Stimulated activated CD4-positive, alpha-beta T cell treated with anti-CD3 and anti-CD28 coated beads, TNF-alpha, amount 100 ng/mL, for 48 hours (primary cell): ENCODE measurements at regions not wholly inside any gene's neighbourhood (a gene's known extent, or its start where the extent isn't known, plus 50 kb on each side); places are given as distances from the start of the nearest gene placed in this dataset.

Experiments used
- DNase-seq, 3 donors: peaks; one replicate each; pipeline ENCODE4 v3.0.0-alpha.2; 2020; ENCODE audit warnings: low read depth in 3 of 3

DNA sequence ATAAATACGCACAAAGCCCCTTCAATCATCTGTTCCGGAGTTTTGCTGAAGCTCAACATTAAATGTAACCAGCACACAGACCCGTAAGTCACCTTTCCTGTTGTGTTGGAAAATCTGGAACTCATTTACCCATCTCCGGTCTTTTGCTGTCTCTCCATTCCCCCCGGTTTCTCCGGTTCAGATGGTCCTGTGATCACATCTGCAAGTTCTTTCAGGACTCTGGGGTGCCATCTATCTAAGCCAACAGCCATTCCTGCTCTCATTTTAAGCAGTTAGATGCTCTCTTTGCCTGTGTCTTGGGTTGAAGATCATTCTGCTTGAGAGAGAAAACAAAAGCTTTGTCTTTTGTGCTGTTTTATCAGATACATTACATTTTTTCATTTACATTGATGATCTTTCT, 91.7 kb upstream of the TGIF1 start:
- DNase-seq = no peak

DNA sequence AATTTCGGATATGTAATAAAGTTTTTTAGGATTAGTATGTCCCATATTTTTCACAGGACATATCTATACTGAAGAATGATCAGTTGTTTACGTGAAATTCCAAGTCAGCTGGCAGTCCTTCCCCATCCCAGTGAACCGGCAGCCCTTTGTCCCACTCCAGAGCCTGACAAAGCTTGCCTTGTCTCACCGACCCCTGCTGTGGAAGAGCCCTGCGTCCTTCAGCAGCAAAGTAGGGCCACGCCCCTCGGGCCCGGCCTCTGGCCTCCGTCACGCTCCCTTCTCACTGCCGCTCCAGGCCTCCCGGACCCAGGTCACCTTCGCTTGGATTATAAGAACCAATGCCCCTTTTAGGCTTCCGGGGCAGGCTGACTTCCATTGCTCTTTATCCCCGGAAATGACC, 89.8 kb upstream of the TGIF1 start:
- DNase-seq = no peak

DNA sequence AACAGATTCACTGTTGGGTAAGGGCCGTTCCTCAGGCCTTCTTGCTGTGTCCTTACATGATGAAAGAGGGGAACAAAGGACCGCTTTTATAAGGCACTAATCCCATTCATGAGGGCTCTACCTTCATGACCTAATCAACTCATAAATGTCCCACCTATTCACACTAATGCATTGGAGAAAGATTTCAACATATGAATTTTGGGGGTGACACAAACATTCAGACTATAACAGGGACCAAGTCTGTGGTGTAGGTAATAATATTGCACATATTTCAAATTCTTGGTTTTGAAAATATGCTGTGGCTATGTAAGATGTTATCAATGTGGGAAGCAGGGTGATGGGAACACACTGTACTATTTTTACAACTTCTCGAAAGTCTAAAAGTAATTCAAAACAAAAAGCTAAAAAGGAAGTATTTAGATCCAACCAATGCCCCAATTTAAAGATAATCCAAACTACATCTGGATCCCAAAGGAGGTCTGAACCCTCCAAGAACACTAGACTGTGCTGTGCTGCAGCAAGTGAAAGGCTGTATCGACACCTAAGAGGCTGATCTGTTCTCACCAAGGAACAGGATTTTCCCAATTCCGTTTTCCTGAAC, 82.4 kb upstream of the TGIF1 start:
- DNase-seq = no peak

DNA sequence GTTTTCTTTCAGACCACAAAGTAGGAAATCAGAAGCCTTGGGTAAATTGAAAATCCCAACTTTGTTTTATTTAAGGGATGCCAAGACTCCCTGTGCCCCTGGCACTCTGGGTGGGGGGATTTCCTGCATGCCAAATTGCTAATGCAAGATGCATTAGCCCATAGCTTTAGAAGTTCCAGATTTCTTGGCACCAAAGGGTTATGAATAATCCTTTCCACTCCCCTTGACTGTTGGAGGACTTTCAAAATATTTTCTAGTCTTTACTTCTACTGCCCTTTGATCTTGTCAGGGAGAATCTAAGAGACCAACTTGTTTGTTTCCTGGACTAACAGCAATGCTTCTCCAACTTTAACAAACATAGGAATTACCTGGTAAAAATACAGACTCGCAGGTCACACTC, 81.8 kb upstream of the TGIF1 start:
- no peak for DNase-seq

DNA sequence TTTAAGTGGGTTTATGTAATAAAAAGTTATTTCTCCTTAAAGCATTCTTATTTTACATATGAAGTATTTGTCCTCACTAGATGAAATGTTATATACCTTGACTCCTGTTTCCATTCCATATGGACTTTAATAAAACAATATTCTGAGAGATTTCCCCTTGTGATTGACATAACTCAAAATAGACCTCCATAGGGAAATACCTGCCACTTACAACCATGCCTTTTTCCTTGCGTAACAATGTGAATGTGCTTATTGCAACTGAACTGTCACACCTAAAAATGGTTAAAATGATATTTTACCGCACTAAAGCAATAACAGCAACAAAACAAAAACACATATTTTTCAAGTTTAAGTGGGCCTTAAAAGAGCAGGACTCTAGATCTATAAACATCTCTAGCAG, 70.3 kb upstream of the TGIF1 start:
- no peak for DNase-seq

DNA sequence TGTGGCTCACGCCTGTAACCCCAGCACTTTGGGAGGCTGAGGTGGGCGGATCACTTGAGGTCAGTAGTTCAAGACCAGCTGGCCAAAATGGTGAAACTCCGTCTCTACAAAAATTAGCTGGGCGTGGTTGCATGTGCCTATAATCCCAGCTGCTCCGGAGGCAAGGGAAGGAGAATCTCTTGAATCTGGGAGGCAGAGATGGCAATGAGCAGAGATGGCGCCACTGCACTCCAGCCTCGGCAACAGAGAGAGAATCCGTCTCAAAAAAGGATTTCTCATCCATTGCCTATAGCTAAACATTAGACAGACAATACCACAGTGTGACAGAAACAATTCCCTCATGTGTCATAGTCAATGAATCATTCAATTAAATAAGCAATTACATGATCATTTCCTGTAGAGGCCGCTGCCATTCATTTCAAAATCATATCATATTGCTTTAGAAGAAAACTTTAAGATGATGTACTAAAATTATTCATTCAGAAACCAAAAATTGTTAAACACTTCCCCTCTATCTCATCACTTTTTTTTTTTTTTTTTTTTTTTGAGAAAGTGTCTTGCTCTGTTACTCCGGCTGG, 69.5 kb upstream of the TGIF1 start:
- DNase-seq = peak in 1 of 3 donors; percentile 3

DNA sequence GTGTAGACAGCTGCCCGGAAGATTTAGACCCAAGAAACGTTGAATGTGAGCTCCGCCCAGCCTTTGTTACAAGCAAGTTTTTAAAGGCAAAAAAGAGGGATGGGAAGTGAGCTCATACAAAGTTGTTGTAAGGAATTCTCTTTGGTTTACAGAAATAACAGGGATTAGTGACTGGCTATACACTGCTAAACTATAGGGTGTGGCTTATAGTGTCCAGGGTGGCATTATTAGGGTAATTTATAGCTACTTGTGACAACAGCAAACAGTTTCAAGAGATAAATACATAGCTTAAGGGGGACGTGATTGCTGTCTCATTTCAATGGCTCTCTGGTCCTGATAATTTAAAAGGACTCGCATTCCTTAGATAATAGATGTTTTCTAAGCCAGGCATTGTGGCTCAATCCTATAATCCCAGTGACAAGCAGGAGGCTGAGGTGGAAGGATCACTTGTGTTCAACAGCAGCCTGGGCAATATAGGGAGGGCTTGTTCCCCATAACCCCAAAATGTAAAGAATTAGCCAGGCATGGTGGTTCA, 66.5 kb upstream of the TGIF1 start:
- DNase-seq = no peak

DNA sequence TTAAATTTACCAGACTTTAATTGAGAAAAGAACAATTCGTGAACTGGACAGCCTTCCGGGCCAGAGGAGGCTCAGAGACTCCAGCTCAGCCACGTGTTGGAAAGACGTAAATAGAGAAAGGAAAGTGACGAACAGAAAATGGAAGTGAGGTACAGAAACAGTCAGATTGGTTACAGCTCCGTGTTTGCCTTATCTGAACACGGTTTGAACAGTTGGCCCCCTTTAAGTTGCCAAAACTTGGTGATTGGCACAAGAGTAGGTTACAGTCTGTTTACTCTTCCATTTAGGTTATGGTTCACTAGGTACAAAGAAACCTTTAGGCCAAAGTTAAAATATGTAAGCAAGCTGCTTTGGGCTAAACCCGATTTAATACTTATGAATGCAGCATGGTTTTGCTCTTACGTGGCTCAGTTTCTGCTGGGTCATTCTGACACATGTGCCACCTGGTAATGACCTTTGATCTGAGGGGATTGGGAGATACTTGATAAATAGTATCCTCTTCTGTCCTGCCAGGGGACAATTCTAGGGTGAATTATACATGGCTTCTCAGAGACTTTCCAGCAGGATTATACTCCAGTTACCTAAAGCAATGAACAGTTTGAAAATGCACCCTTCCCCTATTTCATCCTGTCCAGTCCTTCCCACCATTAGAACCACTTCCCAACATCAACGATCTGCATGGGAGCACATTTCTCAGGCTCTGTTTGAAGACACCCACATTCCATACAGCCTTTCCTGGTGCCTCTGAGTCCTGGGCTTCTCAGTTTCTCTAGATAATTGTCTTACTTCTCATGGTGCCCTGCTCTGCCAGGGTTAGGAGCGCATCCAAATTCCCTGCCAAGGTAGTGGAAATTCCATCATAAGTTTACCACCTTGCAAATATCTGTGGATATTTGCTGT, 65.1 kb upstream of the TGIF1 start:
- no peak for DNase-seq

DNA sequence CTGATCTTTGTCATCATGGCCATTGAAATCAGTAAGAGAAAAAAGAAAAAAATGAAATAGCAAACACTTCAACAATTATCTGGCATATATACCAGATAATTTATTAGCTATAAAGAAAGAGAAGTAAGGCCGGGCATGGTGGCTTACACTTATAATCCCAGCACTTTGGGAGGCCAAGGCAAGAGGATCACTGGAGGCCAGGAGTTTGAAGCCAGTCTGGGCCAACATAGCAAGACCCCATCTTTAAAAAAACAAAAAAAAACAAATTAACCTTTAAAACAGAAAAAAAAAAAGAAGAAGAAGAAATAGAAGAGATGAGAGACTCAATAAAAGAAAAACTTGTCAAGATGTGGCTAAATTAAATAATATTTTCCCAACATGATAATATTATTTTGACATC, 61.6 kb upstream of the TGIF1 start:
- no peak for DNase-seq

DNA sequence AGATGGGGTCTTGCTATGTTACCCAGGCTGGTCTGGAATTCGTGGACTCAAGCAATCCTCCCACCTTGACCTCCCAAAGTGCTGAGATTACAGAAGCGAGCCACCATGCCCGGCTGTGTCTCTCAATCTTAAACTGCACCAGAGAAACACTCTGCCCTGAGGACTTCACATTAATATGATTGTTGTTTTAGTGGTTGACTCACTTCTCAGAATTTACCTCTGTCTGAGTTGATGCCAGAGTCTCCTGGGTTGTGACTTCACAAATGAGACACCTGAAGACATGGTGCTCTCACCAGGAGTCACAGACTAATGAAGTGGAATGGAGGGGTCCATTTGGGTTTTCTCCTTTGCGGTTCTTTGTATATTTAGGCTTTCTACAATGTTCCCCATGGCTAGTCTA, 61.0 kb upstream of the TGIF1 start:
- DNase-seq = no peak

DNA sequence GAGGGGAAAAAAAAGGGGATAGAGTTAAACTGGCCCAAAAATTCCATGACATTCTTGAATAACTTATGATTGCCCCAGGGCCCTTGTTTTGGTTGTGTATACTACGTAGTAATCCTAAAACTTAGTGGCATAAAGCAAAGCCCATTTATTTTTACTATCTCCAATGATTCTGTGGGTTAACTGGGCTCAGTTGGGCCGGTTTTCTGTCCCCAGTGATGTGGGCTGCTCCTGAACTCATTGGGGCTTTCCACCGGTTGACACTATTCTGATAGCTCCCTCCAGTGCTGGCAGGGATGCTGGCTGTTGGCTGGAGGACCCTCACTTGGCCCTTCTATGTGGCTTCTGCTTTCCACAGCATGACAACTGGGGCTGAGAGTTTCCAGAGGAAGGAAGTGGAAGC, 60.0 kb upstream of the TGIF1 start:
- no peak for DNase-seq

DNA sequence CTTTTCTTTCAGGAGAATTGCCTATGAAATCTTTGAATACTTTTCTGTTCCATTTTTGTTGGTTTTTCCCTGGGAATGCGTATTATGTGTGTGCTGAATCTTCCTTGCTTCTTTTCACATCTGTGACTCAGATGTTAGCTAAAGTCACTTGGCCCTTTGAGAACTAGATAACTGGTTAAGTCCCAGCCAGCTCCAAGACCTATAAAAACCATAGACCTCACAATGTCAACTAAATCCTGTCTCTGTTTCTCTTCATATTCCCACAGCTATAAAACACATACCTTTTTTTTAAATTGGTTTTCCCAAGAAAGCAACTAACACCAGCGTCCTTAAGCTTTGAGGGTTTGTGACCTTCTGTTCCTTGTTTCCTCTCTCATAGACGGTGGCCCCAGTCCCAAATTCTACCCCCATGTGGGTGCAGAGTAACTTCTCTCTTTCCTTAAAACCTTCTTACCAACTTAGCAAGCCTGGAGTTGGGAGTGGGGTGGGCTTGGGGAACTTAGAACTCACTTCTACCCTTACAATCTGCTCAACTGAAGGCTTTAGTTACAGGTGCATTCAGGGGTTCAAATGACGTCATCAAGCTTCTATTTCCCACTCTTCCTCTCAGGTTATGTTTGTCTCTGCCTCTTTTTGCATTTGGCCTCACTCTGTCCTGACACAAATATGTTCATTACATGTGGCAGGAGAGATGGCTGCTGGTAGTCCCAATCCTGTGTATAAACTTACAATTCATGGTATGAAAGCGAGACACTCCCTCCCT, 58.1 kb upstream of the TGIF1 start:
- no peak for DNase-seq

DNA sequence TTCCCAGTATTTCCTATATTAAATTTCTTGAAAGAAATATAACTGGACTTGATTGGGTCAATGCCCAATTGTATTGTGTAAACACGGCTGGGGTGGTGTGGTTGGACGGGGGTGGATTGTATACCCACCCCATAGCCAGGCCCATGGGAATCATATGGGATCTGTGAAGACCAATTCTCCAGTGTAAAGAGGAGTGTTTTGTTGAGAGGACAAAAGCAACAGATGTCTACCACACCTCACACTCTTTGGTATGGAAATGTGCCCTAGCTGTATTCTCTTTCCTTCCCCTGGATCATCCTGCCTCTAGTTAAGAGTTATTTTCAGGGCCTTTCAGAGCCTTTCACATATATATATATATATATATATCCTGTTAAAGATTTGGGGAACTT, 57.5 kb upstream of the TGIF1 start:
- DNase-seq = no peak

DNA sequence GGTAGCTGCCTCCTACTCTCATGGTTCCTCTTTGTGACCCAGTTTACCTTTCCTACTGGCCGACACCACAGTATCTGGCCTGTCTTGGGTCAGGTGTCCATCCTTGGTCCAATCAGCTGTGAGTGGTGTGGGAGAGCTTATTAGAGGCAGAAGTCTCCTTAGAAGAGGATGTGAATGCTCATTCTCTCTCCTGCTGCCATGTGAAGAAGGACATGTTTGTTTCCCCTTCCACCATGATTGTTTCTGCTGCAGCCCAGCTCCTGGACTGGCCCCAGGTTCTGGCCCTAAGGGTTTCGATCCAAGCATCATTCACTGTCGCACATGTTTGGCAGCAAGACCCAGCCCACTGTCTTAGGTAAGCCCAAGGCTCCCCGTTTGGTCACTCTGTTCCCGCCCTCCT, 55.3 kb upstream of the TGIF1 start:
- DNase-seq = no peak

DNA sequence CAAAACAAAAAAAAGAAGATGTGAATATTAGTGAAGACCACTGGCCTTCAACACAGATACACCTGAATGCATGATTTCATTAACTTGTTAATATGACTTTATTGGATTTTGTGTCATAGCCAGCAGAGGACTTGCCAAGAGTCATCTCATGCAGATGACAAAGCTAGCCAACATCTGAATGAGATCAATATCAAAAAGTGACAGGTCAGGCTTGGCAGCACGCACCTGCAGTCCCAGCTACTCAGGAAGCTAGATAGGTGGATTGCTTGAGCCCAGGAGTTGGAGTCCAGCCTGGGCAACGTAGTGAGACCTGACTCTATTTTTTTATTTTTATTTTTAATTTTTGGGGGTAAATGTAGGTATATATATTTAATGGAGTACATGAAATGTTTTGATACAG, 54.5 kb upstream of the TGIF1 start:
- DNase-seq = no peak

DNA sequence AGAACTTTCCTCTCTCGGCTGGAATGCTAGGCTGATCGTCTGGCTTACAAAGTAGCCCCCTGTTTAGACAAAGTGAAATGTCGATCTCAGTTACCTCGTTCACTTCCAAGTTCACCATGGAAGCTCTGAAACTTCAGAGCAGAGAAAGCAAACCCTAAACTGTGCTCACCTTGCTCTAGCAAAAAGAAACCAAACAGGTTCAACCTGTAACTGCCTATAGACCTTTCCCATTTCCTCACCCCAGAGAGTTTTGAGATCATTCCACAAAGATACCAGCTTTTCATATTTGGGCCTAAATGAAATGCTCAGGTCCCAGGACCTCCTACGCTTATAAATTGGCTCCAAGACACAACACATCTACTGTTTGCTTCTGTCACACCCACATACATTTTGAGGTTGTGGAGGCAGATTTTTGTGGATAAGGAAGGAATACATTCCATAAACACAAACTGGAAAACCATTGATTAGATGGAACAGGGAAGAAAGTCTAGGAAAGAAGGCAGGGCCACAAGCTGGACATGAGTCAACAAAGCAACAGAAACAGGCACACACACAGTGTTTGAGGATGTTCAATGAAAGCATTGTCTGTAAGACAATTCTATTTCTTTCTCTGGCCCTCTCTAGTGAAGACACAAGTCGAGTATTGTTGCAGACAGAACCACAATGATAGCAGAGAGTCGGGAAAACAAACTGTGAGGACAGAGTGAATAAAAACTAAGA, 52.8 kb upstream of the TGIF1 start:
- no peak for DNase-seq

DNA sequence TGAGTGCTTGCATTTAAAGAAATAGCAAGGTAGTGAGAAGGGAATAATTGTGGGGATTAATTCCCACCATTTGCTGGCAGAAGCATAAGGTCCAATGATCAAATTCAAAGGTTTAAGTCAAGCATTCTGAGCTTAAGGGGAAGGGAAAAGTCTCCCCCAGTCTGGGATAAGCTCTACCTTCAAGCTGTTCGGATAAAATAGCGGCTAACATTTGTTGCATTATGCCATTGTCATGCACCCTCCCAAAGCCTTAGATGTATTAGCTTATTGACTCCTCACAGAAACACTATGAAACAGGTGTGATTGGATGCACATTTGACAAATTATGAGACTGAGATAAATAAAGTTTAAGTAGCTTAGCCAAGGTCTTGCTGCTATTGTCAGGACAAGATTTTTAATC, 52.2 kb upstream of the TGIF1 start:
- no peak for DNase-seq
